ENCODE measurements at regions not wholly inside any gene's neighbourhood (a gene's known extent, or its start where the extent isn't known, plus 50 kb on each side); places are given as distances from the start of the nearest gene placed in this dataset.
"Not testable (repeated sequence)": the region's sequence is repeated elsewhere in the genome, so short reads cannot be mapped to it uniquely, and the experiment has no call there.

DNA sequence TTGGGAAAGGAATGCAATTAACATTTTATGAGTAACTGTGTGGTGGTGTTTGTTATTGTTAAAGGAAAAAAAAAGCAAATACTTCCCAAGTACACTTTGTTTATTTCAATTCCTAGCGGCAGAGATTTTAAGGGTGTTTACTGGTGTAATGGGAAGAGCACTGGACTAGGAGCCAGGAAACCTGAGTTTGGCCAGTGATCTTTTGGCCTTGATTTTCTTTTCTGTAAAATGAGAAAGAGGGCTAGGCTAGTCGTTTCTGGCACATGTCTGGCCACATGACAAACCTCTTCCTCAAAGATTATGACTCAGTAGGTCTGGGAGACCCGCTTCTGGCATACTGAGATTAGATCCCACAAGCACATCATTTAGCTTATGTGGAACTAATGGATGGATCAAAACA is 428.1 kb upstream of the NOX3 start:
- WGBS, 3 donors: 26 to 47% (median 40%) methylated on average over 3 of the region's 3 CpGs
- H3K27ac ChIP-seq (ENCODE audit: low read depth, low read length): peak overlapping the region; percentile 26

DNA sequence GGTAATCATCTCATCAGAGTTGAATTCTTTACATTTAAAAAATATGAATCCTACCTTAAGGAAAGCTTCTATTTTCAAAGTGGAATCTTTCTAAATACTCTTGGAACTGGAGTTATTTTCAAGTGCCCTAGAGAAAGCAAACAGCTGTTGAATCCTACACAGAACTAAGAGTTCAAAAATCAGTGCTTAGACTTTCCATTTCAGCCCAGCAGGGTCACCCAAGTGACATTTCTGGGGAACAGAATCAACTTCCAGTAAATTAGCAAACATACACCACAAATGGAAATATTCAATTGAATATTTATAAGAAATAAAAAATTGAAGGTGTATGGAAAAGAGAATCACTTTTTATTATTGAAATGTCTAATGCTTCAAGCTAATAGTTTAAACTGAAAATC is 427.7 kb upstream of the NOX3 start:
- H3K27ac ChIP-seq (ENCODE audit: low read depth, low read length): no peak overlapping the region

GRCh38 chr6:155882527-155883333 is 427.1 kb upstream of the NOX3 start:
- no peak overlapping the region for H3K27ac ChIP-seq (ENCODE audit: low read depth, low read length)
- WGBS, 3 donors: 25 to 67% (median 64%) methylated on average over 4 of the region's 4 CpGs

DNA sequence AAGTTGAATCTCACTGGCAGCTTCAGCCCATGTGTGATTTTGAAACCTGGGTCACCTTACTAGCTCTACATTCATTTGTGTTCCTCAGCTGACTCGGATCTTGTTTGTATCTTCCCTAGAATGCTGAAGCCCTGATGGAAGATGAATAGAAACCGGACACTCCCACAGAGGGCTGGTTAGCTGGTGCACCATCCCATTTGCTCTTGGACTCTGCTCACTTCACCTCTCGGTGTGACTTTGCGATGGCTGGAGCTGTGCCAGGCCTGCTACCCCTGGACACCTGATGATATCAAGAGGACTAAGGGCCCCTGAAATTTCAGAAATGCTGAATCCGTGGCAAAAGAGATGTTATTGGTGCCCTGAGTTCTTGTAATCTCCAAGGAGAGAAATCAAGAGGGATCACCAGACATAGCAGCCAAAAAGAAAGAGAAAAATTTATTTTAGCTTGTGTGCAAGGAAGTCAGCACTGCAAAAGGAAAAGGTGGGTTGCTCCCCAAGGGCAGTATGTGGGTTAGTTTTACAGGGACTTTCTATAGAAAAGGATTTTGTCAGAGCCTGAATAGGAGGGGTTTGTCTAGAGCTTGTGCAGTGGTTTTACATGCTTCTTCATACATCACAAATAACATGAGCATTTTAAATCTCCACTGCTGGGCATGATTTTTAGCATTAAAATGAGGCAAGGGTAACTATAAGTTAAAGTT is 426.3 kb upstream of the NOX3 start:
- no peak overlapping the region for H3K27ac ChIP-seq (ENCODE audit: low read depth, low read length)
- 45 to 82% (median 78%) methylated on average over 5 of the region's 5 CpGs for WGBS, 3 donors

DNA sequence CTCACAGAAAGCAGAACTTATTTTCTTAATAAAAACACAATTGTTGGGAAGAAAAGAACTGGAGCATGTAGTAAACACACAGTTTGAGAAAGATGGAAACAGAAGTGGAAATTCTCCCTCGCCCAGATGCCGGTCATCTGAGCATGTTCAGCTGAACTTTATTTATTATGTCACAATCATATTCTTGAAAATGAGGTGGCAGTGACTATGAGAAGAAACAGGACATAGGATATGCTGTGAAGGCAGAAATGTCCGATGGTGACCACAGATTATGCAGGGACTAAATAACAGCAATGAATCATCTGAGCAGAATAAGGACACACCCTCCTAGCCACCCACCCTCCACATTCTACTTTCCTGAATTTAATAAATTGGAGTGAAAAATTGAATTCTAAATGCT is 425.3 kb upstream of the NOX3 start:
- 43 to 71% (median 50%) methylated on average over 3 of the region's 3 CpGs for WGBS, 3 donors
- H3K27ac ChIP-seq (ENCODE audit: low read depth, low read length): no peak overlapping the region

DNA sequence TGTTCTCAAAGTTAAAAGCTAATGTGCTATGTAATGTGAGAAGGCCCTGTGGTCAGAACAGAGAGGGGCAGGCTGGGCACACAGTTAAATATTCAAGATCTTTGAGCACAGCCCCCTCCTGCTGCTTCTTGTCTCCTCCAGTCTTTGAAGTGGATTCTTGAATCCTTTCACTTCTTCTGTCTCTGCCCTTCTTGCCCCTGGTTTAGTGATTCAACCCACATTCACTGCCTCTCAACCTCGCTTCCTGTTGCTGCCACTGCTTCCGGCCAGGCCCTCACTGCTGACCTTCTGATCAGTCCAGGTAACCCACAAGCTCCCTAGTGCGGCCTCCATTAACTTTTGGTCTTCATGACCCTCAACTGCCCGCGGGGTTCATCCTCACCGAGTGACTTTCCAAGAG is 417.3 kb upstream of the NOX3 start:
- H3K27ac ChIP-seq (ENCODE audit: low read depth, low read length): no peak overlapping the region
- WGBS, 3 donors: 76 to 85% (median 83%) methylated on average over 6 of the region's 6 CpGs

DNA sequence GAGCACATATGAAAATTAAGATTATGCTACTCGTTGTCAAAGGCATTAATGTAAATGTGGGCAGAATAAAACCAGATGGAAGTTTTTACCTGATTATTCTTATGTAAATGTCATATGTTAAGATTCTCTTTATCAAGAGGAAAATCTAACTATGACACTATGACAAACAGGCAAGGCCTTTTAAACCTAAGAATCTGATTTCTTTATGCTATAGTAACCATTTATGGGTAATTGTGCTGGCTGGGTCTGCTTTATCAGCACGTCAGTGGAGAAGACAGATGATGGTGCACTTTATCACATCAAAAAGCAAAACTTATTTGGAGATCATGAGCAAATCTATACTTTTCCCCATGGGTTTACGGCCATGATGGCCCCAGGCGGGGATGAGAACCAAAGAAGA is 412.0 kb upstream of the NOX3 start:
- 73 to 89% (median 88%) methylated on average over 4 of the region's 4 CpGs for WGBS, 3 donors

GRCh38 chr6:155866676-155867390 is 411.2 kb upstream of the NOX3 start:
- not testable (repeated sequence) for H3K27ac ChIP-seq (ENCODE audit: low read depth, low read length)
- WGBS, 3 donors: 90 to 96% (median 96%) methylated on average over 23 to 46 of the region's 46 CpGs

More for the DNA sequence above, 412.0 kb upstream of the NOX3 start:
- no peak overlapping the region for H3K27ac ChIP-seq (ENCODE audit: low read depth, low read length)

- no peak overlapping the region for H3K27ac ChIP-seq (ENCODE audit: low read depth, low read length)
- WGBS, 3 donors: 64 to 80% (median 65%) methylated on average over 2 of the region's 2 CpGs
Observed at GRCh38 chr6:155861821-155862220, 406.2 kb upstream of the NOX3 start.

DNA sequence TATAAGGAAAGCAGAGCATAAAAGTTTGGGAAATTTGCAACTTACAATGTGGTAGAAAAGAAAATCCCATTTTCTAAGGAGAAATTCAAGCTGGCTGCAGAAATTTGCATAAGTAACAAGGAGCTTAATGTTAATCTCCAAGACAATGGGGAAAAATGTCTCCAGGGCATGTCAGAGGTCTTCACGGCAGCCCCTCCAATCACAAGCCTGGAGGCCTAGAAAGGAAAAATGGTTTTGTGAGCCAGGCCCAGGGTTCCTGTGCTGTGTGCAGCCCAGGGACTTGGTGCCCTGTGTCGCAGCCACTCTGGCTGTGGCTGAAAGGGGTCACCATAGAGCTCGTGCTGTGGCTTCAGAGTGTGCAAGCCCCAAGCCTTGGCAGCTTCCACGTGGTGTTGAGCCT is 403.3 kb upstream of the NOX3 start:
- WGBS, 3 donors: 76 to 94% (median 80%) methylated on average over 4 of the region's 4 CpGs
- not testable (repeated sequence) for H3K27ac ChIP-seq (ENCODE audit: low read depth, low read length)

- 82 to 95% (median 94%) methylated on average over 2 of the region's 2 CpGs for WGBS, 3 donors
- no peak overlapping the region for H3K27ac ChIP-seq (ENCODE audit: low read depth, low read length)
Observed at GRCh38 chr6:155854787-155855186, 399.1 kb upstream of the NOX3 start.

DNA sequence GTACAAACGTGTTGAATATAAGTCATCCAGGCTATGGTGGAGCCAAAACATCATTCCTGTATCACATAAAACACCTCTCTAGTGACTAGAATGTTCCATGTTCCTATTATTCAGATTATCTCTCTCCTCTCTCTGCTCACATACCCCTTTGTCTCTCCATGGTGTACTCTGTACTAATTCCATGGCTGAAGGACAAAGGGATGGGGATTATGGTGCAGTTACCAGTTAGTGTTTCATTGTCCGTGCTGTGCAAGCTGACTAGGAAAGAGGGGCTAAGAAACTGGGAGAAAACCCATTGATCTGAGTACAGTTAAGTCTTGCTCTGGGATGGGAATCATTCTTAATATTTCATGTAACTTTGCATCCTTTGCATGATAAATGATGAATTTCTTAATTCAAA is 397.4 kb upstream of the NOX3 start:
- 71 to 83% (median 81%) methylated on average over 2 of the region's 2 CpGs for WGBS, 3 donors
- no peak overlapping the region for H3K27ac ChIP-seq (ENCODE audit: low read depth, low read length)

- 83 to 91% (median 83%) methylated on average over 5 of the region's 5 CpGs for WGBS, 3 donors
- no peak overlapping the region for H3K27ac ChIP-seq (ENCODE audit: low read depth, low read length)
Observed at GRCh38 chr6:155850408-155850841, 394.8 kb upstream of the NOX3 start.

DNA sequence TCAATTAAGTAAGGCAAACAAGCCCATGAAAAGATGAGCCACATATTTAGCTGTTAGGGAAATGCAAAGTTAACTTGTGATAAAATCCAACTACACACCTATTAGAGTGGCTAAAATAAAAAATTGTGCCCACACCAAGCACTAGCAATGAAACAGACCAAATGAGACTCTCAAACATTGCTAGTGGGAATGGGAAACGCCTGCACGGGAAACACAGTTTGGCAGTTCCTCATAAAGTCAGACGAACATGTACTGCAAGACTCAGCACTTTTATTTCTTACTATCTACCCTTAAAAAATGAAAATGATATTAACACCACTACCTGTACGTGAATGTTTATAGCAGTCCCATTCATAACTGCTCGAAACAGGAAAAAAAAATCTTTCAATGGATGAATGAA is 392.1 kb upstream of the NOX3 start:
- WGBS, 3 donors: 27 to 68% (median 33%) methylated on average over 5 of the region's 5 CpGs
- no peak overlapping the region for H3K27ac ChIP-seq (ENCODE audit: low read depth, low read length)

GRCh38 chr6:155837474-155837873 is 381.8 kb upstream of the NOX3 start:
- WGBS, 3 donors: 77 to 82% (median 79%) methylated on average over 4 of the region's 4 CpGs
- H3K27ac ChIP-seq (ENCODE audit: low read depth, low read length): no peak overlapping the region

GRCh38 chr6:155832596-155832995 is 377.0 kb upstream of the NOX3 start:
- no peak overlapping the region for H3K27ac ChIP-seq (ENCODE audit: low read depth, low read length)
- 63 to 87% (median 76%) methylated on average over 4 of the region's 4 CpGs for WGBS, 3 donors

DNA sequence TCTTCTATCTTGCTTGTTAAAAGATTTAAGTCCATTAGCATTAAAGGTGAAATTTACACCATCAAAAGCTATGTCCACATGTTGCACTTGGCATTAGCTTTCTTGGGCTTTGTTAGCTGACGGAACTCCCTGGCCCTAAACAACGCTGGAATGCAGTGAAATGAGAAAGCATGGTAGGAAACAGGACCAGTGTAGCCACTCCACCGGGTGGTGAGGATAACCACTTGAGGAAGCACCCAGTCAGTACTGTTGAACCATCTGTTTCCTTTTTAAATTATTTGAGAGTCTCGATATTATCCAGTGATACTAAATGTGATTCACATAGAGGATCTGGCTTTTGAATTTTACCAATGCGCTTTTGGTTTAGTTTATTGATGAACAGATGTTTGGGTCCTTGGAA is 374.9 kb upstream of the NOX3 start:
- 62 to 81% (median 63%) methylated on average over 5 of the region's 5 CpGs for WGBS, 3 donors
- H3K27ac ChIP-seq (ENCODE audit: low read depth, low read length): no peak overlapping the region

GRCh38 chr6:155829646-155830045 is 374.0 kb upstream of the NOX3 start:
- WGBS, 3 donors: 75 to 92% (median 89%) methylated on average over 2 of the region's 2 CpGs
- H3K27ac ChIP-seq (ENCODE audit: low read depth, low read length): no peak overlapping the region

GRCh38 chr6:155828989-155829388 is 373.4 kb upstream of the NOX3 start:
- 81 to 86% (median 82%) methylated on average over 3 of the region's 3 CpGs for WGBS, 3 donors
- H3K27ac ChIP-seq (ENCODE audit: low read depth, low read length): no peak overlapping the region
